Omental fat pad (tissue), 3 donors: ENCODE measurements at regions not wholly inside any gene's neighbourhood (a gene's known extent, or its start where the extent isn't known, plus 50 kb on each side); places are given as distances from the start of the nearest gene placed in this dataset.

Experiments
- ATAC-seq: fragments of 150-250 bp; one replicate; pipeline ENCODE4 v1.9.1; 2016; ENCODE audit warnings: mild to moderate bottlenecking, moderate library complexity; ENCODE audit not compliant: low FRiP score
- DNase-seq: peaks from one replicate; pipeline ENCODE4 v3.0.0-alpha.2; 2019; ENCODE audit warnings: low spot score
- TF ChIP-seq, protein P1 (sequence below), 3 donors: fragments of 450-650 bp; IDR thresholded peaks; one replicate each; pipeline ENCODE4 v1.5.1; 2016 to 2017; ENCODE audit warnings: antibody characterized with exemption in 3 of 3, mild to moderate bottlenecking in 3 of 3, moderate library complexity in 2 of 3

DNA sequence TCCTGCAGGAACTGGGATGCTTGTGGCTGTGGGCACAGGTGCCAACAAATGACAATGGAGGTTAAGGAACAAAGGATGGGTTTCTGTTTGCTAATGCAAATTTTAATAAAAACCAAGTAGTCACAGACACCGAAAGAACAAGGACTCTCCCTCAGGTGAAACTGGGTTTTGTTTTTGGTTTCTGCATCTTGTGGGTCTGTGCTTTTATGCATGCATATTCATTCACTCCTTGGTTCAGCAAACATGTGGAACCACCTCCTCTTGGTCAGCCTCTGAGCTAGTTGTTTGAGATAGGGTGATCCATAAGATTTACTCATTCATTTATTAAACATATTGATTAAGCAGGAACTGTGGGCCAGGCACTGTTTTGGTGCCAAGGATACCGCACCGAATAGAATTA is 381.9 kb downstream of the CDK5RAP2 start:
- TF ChIP-seq, protein P1, sequence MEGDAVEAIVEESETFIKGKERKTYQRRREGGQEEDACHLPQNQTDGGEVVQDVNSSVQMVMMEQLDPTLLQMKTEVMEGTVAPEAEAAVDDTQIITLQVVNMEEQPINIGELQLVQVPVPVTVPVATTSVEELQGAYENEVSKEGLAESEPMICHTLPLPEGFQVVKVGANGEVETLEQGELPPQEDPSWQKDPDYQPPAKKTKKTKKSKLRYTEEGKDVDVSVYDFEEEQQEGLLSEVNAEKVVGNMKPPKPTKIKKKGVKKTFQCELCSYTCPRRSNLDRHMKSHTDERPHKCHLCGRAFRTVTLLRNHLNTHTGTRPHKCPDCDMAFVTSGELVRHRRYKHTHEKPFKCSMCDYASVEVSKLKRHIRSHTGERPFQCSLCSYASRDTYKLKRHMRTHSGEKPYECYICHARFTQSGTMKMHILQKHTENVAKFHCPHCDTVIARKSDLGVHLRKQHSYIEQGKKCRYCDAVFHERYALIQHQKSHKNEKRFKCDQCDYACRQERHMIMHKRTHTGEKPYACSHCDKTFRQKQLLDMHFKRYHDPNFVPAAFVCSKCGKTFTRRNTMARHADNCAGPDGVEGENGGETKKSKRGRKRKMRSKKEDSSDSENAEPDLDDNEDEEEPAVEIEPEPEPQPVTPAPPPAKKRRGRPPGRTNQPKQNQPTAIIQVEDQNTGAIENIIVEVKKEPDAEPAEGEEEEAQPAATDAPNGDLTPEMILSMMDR (IDR thresholded peaks at IDR 0.05): no peak
- no peak for ATAC-seq
- no peak for DNase-seq

DNA sequence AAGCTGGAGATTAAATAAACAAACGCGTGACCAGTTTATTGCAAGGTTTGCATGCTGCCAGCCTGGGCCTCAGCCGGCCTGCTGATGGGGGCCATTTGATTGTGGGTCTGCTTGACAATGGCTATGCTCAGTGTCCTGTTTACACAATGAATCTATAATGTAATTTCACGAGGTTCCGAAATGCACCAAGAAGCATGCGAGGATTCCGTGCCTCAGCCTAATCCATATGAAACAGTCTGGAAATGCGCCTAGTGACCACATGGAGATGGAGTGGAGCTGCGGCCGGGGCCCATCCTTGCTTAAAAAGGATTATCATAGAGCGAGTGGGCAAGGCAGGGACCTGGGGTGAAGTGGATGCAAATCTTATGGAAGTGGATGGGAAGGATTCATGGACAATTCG is 382.4 kb downstream of the CDK5RAP2 start:
- TF ChIP-seq, protein P1 (IDR thresholded peaks at IDR 0.05): no peak
- DNase-seq (no peak), ATAC-seq (no peak)

DNA sequence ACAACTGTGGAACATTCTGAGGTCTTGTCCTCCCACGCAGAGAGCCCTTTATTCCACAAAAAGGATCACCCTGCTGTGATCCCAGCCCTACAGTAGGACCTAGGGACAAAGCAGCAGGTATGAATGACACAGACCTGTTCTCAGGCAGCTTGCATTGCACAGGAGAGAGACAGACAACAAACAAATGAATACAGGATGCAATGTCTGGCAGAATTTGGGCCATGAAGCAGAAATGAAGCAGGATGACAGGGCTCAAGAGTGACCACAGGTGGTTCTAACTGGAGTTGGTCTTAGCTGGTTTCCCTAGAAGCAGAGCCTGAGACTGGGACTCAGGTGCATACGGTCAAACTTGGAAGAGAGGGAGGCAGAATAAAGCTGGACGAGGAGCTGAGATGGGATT is 388.8 kb downstream of the CDK5RAP2 start:
- ATAC-seq: no peak
- TF ChIP-seq, protein P1 (IDR thresholded peaks at IDR 0.05): no peak
- no peak for DNase-seq

DNA sequence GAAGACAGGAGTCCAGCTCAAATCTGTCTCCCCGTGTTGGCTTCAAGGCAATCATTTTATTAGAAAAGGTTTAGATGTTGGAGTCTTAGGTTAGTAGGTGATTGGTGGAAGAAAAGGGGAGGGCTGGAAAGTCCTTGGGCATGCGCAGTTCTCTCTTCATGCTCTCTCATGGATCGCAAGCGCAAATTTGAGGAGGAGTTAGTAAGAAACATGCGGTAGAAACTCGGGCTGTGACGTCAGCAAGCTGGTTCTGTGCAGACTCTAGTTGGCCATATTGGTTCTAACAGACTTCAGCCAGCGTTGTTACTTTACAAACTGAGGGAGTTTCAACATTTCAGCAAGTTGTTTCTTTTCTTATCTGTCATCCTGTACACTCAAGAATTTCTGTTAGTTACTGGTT is 392.2 kb downstream of the CDK5RAP2 start:
- TF ChIP-seq, protein P1 (IDR thresholded peaks at IDR 0.05): no peak
- DNase-seq: no peak
- no peak for ATAC-seq

DNA sequence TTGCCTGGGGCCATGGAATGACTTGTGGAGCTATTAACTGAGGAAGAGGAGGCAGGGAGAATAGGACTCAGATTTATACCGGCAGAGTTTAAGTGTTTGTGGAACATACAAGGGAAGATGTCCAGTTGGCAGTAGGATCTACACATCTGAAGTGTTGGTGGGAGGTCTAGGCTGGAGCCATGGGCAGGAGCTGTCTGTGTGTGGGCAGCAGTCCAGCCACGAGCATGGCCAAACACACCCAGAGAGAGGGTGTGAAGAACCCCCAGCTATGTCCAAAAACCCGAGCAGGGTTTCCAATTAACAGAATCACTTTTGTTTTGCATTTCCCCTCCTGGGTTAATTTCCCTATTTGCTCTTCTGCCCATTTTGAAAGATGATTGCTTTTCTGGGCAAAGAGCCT is 393.7 kb downstream of the CDK5RAP2 start:
- no peak for ATAC-seq
- TF ChIP-seq, protein P1 (IDR thresholded peaks at IDR 0.05): no peak
- no peak for DNase-seq

DNA sequence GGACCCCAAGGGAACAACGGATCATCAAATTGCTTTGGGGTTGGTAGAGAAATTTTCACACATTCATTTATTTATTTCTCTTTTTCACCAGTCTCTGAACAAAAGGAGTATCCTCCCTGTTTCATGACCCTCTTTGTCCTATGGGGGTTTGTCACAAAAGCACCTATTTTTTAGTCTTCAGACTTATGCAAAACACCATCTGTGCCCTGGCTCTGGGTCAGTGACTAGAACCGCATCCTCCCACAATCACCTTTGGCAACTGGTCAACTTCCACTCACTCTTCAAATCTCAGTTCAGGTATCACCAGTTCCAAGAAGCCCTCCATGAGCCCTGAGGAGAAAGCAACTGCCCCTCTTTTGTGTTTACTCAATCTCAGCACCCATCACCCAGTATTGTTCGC is 395.7 kb downstream of the CDK5RAP2 start:
- DNase-seq (no peak), ATAC-seq (no peak)
- TF ChIP-seq, protein P1 (IDR thresholded peaks at IDR 0.05): no peak

DNA sequence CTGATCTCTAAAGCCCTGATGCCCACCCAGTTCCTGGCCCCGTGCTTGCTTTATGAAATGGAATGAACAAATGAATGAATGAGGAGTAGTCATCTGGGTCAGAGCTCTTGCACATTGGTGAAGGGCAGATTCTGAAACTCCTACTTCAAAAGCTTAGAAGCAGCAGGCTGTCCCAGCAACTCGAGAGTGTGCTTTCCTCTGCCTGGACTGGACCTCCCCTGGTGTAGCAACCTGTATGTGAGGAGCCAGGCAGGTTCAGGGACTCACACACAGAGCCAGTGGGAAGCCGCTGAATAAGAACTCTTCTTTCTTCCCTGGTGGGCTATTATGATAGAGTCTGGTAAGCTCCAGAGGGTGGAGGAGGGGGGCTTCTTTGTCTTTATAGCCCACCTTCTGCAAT is 396.4 kb downstream of the CDK5RAP2 start:
- ATAC-seq: no peak
- no peak for DNase-seq
- TF ChIP-seq, protein P1 (IDR thresholded peaks at IDR 0.05): no peak
